ENCODE measurements at regions not wholly inside any gene's neighbourhood (a gene's known extent, or its start where the extent isn't known, plus 50 kb on each side); places are given as distances from the start of the nearest gene placed in this dataset.

DNA sequence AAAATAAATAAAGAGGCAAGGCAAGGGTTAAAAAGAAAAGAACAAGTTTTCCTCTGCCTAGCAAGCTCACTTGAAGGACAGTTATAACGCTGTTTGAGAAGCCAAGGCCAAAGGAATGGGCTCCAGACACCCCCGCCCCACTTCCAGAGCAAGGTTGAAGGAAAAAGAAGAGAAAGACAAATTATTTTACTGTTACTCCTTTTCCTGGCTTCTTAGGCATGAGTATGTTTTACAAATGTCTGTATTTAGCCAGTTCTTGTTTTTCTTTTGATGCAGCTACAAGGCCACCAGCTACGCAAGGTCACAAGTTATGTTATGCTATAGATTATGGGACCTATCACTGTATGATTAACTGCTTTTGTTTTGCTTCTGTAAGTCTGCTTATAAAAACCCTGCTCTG, 94.6 kb downstream of the ZNF22 start (continued):
- TF ChIP-seq, protein P1, sequence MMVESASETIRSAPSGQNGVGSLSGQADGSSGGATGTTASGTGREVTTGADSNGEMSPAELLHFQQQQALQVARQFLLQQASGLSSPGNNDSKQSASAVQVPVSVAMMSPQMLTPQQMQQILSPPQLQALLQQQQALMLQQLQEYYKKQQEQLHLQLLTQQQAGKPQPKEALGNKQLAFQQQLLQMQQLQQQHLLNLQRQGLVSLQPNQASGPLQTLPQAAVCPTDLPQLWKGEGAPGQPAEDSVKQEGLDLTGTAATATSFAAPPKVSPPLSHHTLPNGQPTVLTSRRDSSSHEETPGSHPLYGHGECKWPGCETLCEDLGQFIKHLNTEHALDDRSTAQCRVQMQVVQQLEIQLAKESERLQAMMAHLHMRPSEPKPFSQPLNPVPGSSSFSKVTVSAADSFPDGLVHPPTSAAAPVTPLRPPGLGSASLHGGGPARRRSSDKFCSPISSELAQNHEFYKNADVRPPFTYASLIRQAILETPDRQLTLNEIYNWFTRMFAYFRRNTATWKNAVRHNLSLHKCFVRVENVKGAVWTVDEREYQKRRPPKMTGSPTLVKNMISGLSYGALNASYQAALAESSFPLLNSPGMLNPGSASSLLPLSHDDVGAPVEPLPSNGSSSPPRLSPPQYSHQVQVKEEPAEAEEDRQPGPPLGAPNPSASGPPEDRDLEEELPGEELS (CRISPR knock-in tag; IDR thresholded peaks at IDR 0.05), result no peak
- TF ChIP-seq, protein P2, sequence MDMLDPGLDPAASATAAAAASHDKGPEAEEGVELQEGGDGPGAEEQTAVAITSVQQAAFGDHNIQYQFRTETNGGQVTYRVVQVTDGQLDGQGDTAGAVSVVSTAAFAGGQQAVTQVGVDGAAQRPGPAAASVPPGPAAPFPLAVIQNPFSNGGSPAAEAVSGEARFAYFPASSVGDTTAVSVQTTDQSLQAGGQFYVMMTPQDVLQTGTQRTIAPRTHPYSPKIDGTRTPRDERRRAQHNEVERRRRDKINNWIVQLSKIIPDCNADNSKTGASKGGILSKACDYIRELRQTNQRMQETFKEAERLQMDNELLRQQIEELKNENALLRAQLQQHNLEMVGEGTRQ (CRISPR knock-in tag; IDR thresholded peaks at IDR 0.05), result no peak
- TF ChIP-seq, protein P3, sequence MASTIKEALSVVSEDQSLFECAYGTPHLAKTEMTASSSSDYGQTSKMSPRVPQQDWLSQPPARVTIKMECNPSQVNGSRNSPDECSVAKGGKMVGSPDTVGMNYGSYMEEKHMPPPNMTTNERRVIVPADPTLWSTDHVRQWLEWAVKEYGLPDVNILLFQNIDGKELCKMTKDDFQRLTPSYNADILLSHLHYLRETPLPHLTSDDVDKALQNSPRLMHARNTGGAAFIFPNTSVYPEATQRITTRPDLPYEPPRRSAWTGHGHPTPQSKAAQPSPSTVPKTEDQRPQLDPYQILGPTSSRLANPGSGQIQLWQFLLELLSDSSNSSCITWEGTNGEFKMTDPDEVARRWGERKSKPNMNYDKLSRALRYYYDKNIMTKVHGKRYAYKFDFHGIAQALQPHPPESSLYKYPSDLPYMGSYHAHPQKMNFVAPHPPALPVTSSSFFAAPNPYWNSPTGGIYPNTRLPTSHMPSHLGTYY (CRISPR knock-in tag; IDR thresholded peaks at IDR 0.05), result no peak
- TF ChIP-seq GRHL2 (CRISPR knock-in tag; IDR thresholded peaks at IDR 0.05; ENCODE audit: insufficient replicate concordance, severe bottlenecking), result no peak
- TF ChIP-seq, protein P4, sequence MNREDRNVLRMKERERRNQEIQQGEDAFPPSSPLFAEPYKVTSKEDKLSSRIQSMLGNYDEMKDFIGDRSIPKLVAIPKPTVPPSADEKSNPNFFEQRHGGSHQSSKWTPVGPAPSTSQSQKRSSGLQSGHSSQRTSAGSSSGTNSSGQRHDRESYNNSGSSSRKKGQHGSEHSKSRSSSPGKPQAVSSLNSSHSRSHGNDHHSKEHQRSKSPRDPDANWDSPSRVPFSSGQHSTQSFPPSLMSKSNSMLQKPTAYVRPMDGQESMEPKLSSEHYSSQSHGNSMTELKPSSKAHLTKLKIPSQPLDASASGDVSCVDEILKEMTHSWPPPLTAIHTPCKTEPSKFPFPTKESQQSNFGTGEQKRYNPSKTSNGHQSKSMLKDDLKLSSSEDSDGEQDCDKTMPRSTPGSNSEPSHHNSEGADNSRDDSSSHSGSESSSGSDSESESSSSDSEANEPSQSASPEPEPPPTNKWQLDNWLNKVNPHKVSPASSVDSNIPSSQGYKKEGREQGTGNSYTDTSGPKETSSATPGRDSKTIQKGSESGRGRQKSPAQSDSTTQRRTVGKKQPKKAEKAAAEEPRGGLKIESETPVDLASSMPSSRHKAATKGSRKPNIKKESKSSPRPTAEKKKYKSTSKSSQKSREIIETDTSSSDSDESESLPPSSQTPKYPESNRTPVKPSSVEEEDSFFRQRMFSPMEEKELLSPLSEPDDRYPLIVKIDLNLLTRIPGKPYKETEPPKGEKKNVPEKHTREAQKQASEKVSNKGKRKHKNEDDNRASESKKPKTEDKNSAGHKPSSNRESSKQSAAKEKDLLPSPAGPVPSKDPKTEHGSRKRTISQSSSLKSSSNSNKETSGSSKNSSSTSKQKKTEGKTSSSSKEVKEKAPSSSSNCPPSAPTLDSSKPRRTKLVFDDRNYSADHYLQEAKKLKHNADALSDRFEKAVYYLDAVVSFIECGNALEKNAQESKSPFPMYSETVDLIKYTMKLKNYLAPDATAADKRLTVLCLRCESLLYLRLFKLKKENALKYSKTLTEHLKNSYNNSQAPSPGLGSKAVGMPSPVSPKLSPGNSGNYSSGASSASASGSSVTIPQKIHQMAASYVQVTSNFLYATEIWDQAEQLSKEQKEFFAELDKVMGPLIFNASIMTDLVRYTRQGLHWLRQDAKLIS (CRISPR knock-in tag; IDR thresholded peaks at IDR 0.05; ENCODE audit: borderline replicate concordance), result no peak
- TF ChIP-seq NR2C2 (CRISPR knock-in tag; IDR thresholded peaks at IDR 0.05), result no peak
- TF ChIP-seq, protein P5, sequence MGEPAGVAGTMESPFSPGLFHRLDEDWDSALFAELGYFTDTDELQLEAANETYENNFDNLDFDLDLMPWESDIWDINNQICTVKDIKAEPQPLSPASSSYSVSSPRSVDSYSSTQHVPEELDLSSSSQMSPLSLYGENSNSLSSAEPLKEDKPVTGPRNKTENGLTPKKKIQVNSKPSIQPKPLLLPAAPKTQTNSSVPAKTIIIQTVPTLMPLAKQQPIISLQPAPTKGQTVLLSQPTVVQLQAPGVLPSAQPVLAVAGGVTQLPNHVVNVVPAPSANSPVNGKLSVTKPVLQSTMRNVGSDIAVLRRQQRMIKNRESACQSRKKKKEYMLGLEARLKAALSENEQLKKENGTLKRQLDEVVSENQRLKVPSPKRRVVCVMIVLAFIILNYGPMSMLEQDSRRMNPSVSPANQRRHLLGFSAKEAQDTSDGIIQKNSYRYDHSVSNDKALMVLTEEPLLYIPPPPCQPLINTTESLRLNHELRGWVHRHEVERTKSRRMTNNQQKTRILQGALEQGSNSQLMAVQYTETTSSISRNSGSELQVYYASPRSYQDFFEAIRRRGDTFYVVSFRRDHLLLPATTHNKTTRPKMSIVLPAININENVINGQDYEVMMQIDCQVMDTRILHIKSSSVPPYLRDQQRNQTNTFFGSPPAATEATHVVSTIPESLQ (CRISPR knock-in tag; IDR thresholded peaks at IDR 0.05), result no peak
- TF ChIP-seq ETV6 (CRISPR knock-in tag; IDR thresholded peaks at IDR 0.05), result no peak
- TF ChIP-seq, protein P6, sequence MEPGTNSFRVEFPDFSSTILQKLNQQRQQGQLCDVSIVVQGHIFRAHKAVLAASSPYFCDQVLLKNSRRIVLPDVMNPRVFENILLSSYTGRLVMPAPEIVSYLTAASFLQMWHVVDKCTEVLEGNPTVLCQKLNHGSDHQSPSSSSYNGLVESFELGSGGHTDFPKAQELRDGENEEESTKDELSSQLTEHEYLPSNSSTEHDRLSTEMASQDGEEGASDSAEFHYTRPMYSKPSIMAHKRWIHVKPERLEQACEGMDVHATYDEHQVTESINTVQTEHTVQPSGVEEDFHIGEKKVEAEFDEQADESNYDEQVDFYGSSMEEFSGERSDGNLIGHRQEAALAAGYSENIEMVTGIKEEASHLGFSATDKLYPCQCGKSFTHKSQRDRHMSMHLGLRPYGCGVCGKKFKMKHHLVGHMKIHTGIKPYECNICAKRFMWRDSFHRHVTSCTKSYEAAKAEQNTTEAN (CRISPR knock-in tag; IDR thresholded peaks at IDR 0.05), result no peak
- no peak for TF ChIP-seq NFE2L1 (CRISPR knock-in tag; IDR thresholded peaks at IDR 0.05)
- TF ChIP-seq, protein P7, sequence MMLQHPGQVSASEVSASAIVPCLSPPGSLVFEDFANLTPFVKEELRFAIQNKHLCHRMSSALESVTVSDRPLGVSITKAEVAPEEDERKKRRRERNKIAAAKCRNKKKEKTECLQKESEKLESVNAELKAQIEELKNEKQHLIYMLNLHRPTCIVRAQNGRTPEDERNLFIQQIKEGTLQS (CRISPR knock-in tag; conservative IDR thresholded peaks at IDR 0.05), result no peak
- TF ChIP-seq IRF2 (CRISPR knock-in tag; IDR thresholded peaks at IDR 0.05; ENCODE audit: borderline replicate concordance, low read depth), result no peak

DNA sequence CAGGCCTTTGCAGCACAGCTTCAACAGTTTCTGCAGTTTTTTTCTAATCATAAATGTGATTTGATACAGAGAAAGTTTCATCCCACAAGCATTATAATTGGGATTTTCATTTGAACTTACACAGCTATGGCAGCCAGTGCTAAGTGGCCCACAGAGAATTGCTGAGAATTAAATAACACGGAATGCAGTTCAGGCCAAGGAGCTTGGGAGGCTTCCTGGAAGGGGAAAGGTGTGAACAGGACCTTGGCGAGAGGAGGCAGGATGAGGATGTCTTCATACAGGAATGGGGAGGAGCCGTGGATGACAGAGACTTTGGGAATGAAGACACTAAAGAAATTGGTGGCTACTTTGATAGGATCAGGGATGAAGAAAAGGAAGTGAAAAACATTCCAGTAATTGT, 95.3 kb downstream of the ZNF22 start:
- TF ChIP-seq NFYB (CRISPR knock-in tag; conservative IDR thresholded peaks at IDR 0.05; ENCODE audit: low read depth) (no peak), JUN (CRISPR knock-in tag; IDR thresholded peaks at IDR 0.05) (no peak), TEAD1 (CRISPR knock-in tag; IDR thresholded peaks at IDR 0.05) (no peak), TCF7 (CRISPR knock-in tag; IDR thresholded peaks at IDR 0.05; ENCODE audit: low read depth) (no peak)
- TF ChIP-seq, protein P8, sequence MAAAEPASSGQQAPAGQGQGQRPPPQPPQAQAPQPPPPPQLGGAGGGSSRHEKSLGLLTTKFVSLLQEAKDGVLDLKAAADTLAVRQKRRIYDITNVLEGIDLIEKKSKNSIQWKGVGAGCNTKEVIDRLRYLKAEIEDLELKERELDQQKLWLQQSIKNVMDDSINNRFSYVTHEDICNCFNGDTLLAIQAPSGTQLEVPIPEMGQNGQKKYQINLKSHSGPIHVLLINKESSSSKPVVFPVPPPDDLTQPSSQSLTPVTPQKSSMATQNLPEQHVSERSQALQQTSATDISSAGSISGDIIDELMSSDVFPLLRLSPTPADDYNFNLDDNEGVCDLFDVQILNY (CRISPR knock-in tag; IDR thresholded peaks at IDR 0.05), result no peak
- TF ChIP-seq, protein P9, sequence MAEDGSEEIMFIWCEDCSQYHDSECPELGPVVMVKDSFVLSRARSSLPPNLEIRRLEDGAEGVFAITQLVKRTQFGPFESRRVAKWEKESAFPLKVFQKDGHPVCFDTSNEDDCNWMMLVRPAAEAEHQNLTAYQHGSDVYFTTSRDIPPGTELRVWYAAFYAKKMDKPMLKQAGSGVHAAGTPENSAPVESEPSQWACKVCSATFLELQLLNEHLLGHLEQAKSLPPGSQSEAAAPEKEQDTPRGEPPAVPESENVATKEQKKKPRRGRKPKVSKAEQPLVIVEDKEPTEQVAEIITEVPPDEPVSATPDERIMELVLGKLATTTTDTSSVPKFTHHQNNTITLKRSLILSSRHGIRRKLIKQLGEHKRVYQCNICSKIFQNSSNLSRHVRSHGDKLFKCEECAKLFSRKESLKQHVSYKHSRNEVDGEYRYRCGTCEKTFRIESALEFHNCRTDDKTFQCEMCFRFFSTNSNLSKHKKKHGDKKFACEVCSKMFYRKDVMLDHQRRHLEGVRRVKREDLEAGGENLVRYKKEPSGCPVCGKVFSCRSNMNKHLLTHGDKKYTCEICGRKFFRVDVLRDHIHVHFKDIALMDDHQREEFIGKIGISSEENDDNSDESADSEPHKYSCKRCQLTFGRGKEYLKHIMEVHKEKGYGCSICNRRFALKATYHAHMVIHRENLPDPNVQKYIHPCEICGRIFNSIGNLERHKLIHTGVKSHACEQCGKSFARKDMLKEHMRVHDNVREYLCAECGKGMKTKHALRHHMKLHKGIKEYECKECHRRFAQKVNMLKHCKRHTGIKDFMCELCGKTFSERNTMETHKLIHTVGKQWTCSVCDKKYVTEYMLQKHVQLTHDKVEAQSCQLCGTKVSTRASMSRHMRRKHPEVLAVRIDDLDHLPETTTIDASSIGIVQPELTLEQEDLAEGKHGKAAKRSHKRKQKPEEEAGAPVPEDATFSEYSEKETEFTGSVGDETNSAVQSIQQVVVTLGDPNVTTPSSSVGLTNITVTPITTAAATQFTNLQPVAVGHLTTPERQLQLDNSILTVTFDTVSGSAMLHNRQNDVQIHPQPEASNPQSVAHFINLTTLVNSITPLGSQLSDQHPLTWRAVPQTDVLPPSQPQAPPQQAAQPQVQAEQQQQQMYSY (CRISPR knock-in tag; IDR thresholded peaks at IDR 0.05), result no peak
- Mint-ChIP-seq H3K4me3 (no peak overlapping the region), H3K27me3 (ENCODE audit: low read depth) (no peaks in the 10 kb centered on the region), H3K27ac (no peak overlapping the region; the same call in 1 of the 2 replicates), H3K9me3 (peaks cover 4% of the 10 kb centered on the region; the same call in 1 of the 2 replicates), H3K36me3 (no peaks in the 10 kb centered on the region), H3K4me1 (peaks cover 27% of the 10 kb centered on the region)
- CTCF ChIA-PET, result interaction anchor here (1.0 kb wide), 1 partner anchor 369 kb away, joined by 3 read pairs; no protein-coding TSS in a partner anchor
- POLR2A ChIA-PET, result no interaction called here
- DNase-seq (ENCODE audit: low spot score) (no peak), ATAC-seq (0 out of 2 replicates have a peak, but pooled peaks have one; percentile 41)
